Smooth muscle cell (in vitro differentiated cells): ENCODE measurements at regions not wholly inside any gene's neighbourhood (a gene's known extent, or its start where the extent isn't known, plus 50 kb on each side); places are given as distances from the start of the nearest gene placed in this dataset.
A peak's percentile ranks its signal among the peaks of the same experiment; 100 is the strongest.

Source experiments
- DNase-seq: peaks from one replicate; lab custom pipeline; 2025; ENCODE audit not compliant: unreplicated experiment; lab: John Stamatoyannopoulos, UW
- H2AFZ ChIP-seq: fragments of 200-600 bp; sonication (generic); 2 replicates; pipeline ENCODE4 v1.6.0; 2016; ENCODE audit warnings: antibody characterized with exemption, low read depth, mild to moderate bottlenecking
- H3F3A ChIP-seq: fragments of 200-600 bp; sonication (generic); 2 replicates; pipeline ENCODE4 v1.6.0; 2017; ENCODE audit warnings: antibody characterized with exemption, low read depth
- H3K27ac ChIP-seq: fragments of 200-600 bp; sonication (generic); 2 replicates; pipeline ENCODE4 v1.5.1; 2016; ENCODE audit warnings: low read depth, mild to moderate bottlenecking
- H3K27me3 ChIP-seq: fragments of 200-600 bp; sonication (generic); 2 replicates; pipeline ENCODE4 v1.6.1; 2016; ENCODE audit warnings: low read depth, mild to moderate bottlenecking
- H3K36me3 ChIP-seq: fragments of 200-600 bp; sonication (generic); 2 replicates; pipeline ENCODE4 v1.5.1; 2016; ENCODE audit warnings: low read depth
- H3K4me1 ChIP-seq: fragments of 200-600 bp; sonication (generic); 2 replicates; pipeline ENCODE4 v1.5.1; 2016; ENCODE audit warnings: low read depth
- H3K4me2 ChIP-seq: fragments of 200-600 bp; sonication (generic); 2 replicates; pipeline ENCODE4 v1.6.0; 2016; ENCODE audit warnings: mild to moderate bottlenecking
- H3K4me3 ChIP-seq: fragments of 200-600 bp; sonication (generic); 2 replicates; pipeline ENCODE4 v1.5.1; 2016; ENCODE audit warnings: mild to moderate bottlenecking
- H3K79me2 ChIP-seq: fragments of 200-600 bp; sonication (generic); 2 replicates; pipeline ENCODE4 v1.6.0; 2016; ENCODE audit warnings: low read depth, mild to moderate bottlenecking
- H3K9ac ChIP-seq: fragments of 200-600 bp; sonication (generic); 2 replicates; pipeline ENCODE4 v1.6.0; 2016; ENCODE audit warnings: low read depth
- H3K9me3 ChIP-seq: fragments of 200-600 bp; sonication (generic); replicated peaks from 2 replicates; pipeline ENCODE4 v1.5.1; 2016; ENCODE audit warnings: low read depth
- H4K20me1 ChIP-seq: fragments of 200-600 bp; sonication (generic); 2 replicates; pipeline ENCODE4 v1.6.0; 2016; ENCODE audit warnings: low read depth
- CTCF ChIP-seq: fragments of 200-600 bp; sonication (generic); IDR thresholded peaks from 2 replicates; pipeline ENCODE4 v1.5.1; 2017; ENCODE audit warnings: borderline replicate concordance, mild to moderate bottlenecking, antibody characterized with exemption; ENCODE audit not compliant: insufficient read depth, poor library complexity, severe bottlenecking
- WGBS: methylation state at CpG from one replicate; pipeline ENCODE4 v1.1.7; 2016; ENCODE audit warnings: low lambda C conversion rate; 5-methylcytosine and 5-hydroxymethylcytosine counted together

GRCh38 chr4:108366716-108367115 lies 198.0 kb upstream of the LEF1 start:
- Histone ChIP-seq H3K79me2 (no peaks in the 10 kb centered on the region), H3K4me3 (no peak overlapping the region), H3K9ac (no peak overlapping the region), H4K20me1 (no peaks in the 10 kb centered on the region), H3K36me3 (no peaks in the 10 kb centered on the region), H3K4me1 (peaks cover 22% of the 10 kb centered on the region), H3K27me3 (no peaks in the 10 kb centered on the region), H3K27ac (no peak overlapping the region), H3K9me3 (no peaks in the 10 kb centered on the region), H2AFZ (no peak overlapping the region), H3K4me2 (no peak overlapping the region), H3F3A (peaks cover 8% of the 10 kb centered on the region)
- no peak for TF ChIP-seq CTCF
- 63% methylated on average over 1 of the region's 1 CpG for WGBS
- DNase-seq, result no peak

DNA sequence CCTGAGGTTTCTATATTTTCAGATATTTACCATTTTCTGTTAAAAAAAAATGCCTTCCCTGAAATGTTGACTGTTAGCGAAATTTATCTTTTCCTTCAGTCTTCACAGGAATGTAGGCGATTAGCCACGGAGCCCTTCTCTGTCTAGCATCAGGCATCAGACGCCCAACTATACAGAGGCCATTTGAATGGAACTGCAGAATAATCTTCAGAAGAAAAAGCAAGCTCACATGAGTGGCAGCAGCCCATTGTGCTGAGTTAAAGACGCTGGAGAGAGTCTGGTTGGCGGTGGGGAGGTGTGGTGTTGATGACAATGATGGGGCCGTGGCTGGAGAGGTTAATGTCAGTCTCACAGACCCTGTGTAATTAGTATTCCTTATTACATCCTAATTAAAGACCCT lies 196.8 kb upstream of the LEF1 start:
- H3K27ac ChIP-seq, result no peak overlapping the region
- no peaks in the 10 kb centered on the region for H4K20me1 ChIP-seq
- no peaks in the 10 kb centered on the region for H3K36me3 ChIP-seq
- no peak overlapping the region for H3K4me3 ChIP-seq
- H3K4me1 ChIP-seq, result peaks cover 11% of the 10 kb centered on the region
- no peaks in the 10 kb centered on the region for H3K79me2 ChIP-seq
- peaks cover 13% of the 10 kb centered on the region for H3F3A ChIP-seq
- peak overlapping the region; percentile 61 for H2AFZ ChIP-seq
- H3K9me3 ChIP-seq, result no peaks in the 10 kb centered on the region
- H3K27me3 ChIP-seq, result no peaks in the 10 kb centered on the region
- TF ChIP-seq CTCF, result no peak
- no peak overlapping the region for H3K9ac ChIP-seq
- no peak for DNase-seq
- peak overlapping the region; percentile 19 for H3K4me2 ChIP-seq
- 25% methylated on average over 7 of the region's 7 CpGs for whole genome bisulfite sequencing

GRCh38 chr4:108361886-108362285 lies 193.2 kb upstream of the LEF1 start:
- no peak for DNase-seq
- Histone ChIP-seq H4K20me1 (no peaks in the 10 kb centered on the region), H3F3A (peaks cover 28% of the 10 kb centered on the region), H3K4me2 (peak overlapping the region; percentile 26), H3K27me3 (no peaks in the 10 kb centered on the region), H3K9me3 (no peaks in the 10 kb centered on the region), H3K79me2 (no peaks in the 10 kb centered on the region), H2AFZ (no peak overlapping the region), H3K27ac (peak overlapping the region; percentile 91), H3K4me1 (no peaks in the 10 kb centered on the region), H3K9ac (no peak overlapping the region), H3K36me3 (no peaks in the 10 kb centered on the region), H3K4me3 (no peak overlapping the region)
- TF ChIP-seq CTCF, result no peak
- whole genome bisulfite sequencing, result 59% methylated on average over 3 of the region's 3 CpGs

GRCh38 chr4:108361446-108361820 lies 192.7 kb upstream of the LEF1 start:
- Histone ChIP-seq H3K9ac (no peak overlapping the region), H3K4me2 (peak overlapping the region; percentile 26)
- DNase-seq, result no peak

More at GRCh38 chr4:108361446-108361820, 192.7 kb upstream of the LEF1 start:
- Histone ChIP-seq H4K20me1 (no peaks in the 10 kb centered on the region), H3K27ac (peak overlapping the region; percentile 91), H3K4me3 (no peak overlapping the region), H3K4me1 (no peaks in the 10 kb centered on the region), H3K27me3 (no peaks in the 10 kb centered on the region), H3F3A (peaks cover 28% of the 10 kb centered on the region), H3K79me2 (no peaks in the 10 kb centered on the region), H3K36me3 (no peaks in the 10 kb centered on the region), H2AFZ (no peak overlapping the region), H3K9me3 (no peaks in the 10 kb centered on the region)
- no peak for TF ChIP-seq CTCF
- 9% methylated on average over 2 of the region's 2 CpGs for WGBS
